Caco-2 (cell line): ENCODE measurements at regions not wholly inside any gene's neighbourhood (a gene's known extent, or its start where the extent isn't known, plus 50 kb on each side); places are given as distances from the start of the nearest gene placed in this dataset.

Source experiments
- BruUV-seq: library from RNA; stranded (reverse); fragments of 400-500 nt; replicated peaks from 2 replicates; lab custom pipeline; 2021; lab: Mats Ljungman, UMichigan
- CTCF ChIA-PET: fragments of 300-600 bp; sonication (Branson Sonifier 250); formaldehyde crosslinking; loops from one replicate; lab custom pipeline; 2022; ENCODE audit warnings: antibody characterized with exemption; lab: Charles Lee
- POLR2A ChIA-PET: fragments of 300-600 bp; sonication (Branson Sonifier 250); formaldehyde crosslinking; loops from one replicate; lab custom pipeline; 2022; ENCODE audit warnings: antibody characterized with exemption; lab: Charles Lee
- DNase-seq, 2 experiments: peaks; one replicate each; pipeline versions ENCODE4 v3.0.0 to v3.0.0-alpha.2; 2020 to 2022
- H3K27me3 ChIP-seq: replicated peaks from 2 replicates; pipeline ENCODE4 v1.6.0; 2011; ENCODE audit warnings: low read length; ENCODE audit not compliant: control insufficient read depth, insufficient read depth
- H3K36me3 ChIP-seq: 2 replicates; pipeline ENCODE4 v1.5.1; 2011; ENCODE audit warnings: low read length; ENCODE audit not compliant: control insufficient read depth, insufficient read depth
- H3K4me1 ChIP-seq: fragments of 250-450 bp; sonication (Bioruptor Pico); 2 replicates; pipeline ENCODE4 v1.5.1; 2020; ENCODE audit warnings: mild to moderate bottlenecking
- H3K4me3 ChIP-seq: 2 replicates; pipeline ENCODE4 v1.5.1; 2011; ENCODE audit warnings: low read depth, mild to moderate bottlenecking, control low read depth, low read length
- H3K9me3 ChIP-seq: fragments of 250-450 bp; sonication (Bioruptor Pico); 2 replicates; pipeline ENCODE4 v1.5.1; 2020; ENCODE audit warnings: mild to moderate bottlenecking, moderate library complexity
- H3K27ac Mint-ChIP-seq: one replicate; pipeline ENCODE4 v1.8.0; 2022; ENCODE audit warnings: mixed read lengths; ENCODE audit not compliant: unreplicated experiment
- H3K27me3 Mint-ChIP-seq: one replicate; pipeline ENCODE4 v1.8.0; 2022; ENCODE audit warnings: mixed read lengths; ENCODE audit not compliant: insufficient read depth, unreplicated experiment
- H3K36me3 Mint-ChIP-seq: one replicate; pipeline ENCODE4 v1.8.0; 2022; ENCODE audit warnings: mild to moderate bottlenecking, mixed read lengths; ENCODE audit not compliant: insufficient read depth, unreplicated experiment
- H3K4me1 Mint-ChIP-seq: one replicate; pipeline ENCODE4 v1.8.0; 2022; ENCODE audit warnings: low read depth, mixed read lengths; ENCODE audit not compliant: unreplicated experiment
- H3K4me3 Mint-ChIP-seq: one replicate; pipeline ENCODE4 v1.8.0; 2022; ENCODE audit warnings: mild to moderate bottlenecking, moderate library complexity, mixed read lengths; ENCODE audit not compliant: unreplicated experiment
- H3K9me3 Mint-ChIP-seq: one replicate; pipeline ENCODE4 v1.8.0; 2022; ENCODE audit warnings: mixed read lengths; ENCODE audit not compliant: unreplicated experiment
- CTCF ChIP-seq, 2 experiments: fragments of 200-600 bp in 1 of 2; IDR thresholded peaks; 1 replicate in 1 of 2; 2 replicates in 1 of 2; pipeline versions ENCODE4 v1.5.1 to v1.8.0; 2011 to 2022; ENCODE audit warnings: antibody characterized with exemption in 1 of 2, control low read depth in 1 of 2, inconsistent platforms in 1 of 2, low read depth in 1 of 2, low read length in 1 of 2, mild to moderate bottlenecking in 1 of 2, moderate library complexity in 1 of 2; ENCODE audit not compliant: insufficient read depth in 1 of 2, severe bottlenecking in 1 of 2, unreplicated experiment in 1 of 2
- intact Hi-C: fragments of 100-400 bp; cut with micrococcal nuclease; formaldehyde crosslinking; loops from one replicate; pipeline ENCODE4 v1.10.0; 2022; ENCODE audit not compliant: unreplicated experiment

- ChIA-PET CTCF (no interaction called here), POLR2A (no interaction called here)
- Mint-ChIP-seq H3K4me3 (no peak overlapping the region), H3K9me3 (peaks cover 18% of the 10 kb centered on the region), H3K27ac (no peak overlapping the region), H3K4me1 (no peaks in the 10 kb centered on the region), H3K36me3 (peaks cover under 1% of the 10 kb centered on the region), H3K27me3 (no peaks in the 10 kb centered on the region)
- no peak for DNase-seq
- Histone ChIP-seq H3K4me1 (no peaks in the 10 kb centered on the region), H3K9me3 (no peaks in the 10 kb centered on the region), H3K36me3 (no peaks in the 10 kb centered on the region), H3K4me3 (no peak overlapping the region), H3K27me3 (no peaks in the 10 kb centered on the region)
- no peak for TF ChIP-seq CTCF (IDR thresholded peaks at IDR 0.05; ENCODE audit: insufficient read depth in 1 of 2, low read depth in 1 of 2, low read length in 1 of 2, severe bottlenecking in 1 of 2, unreplicated experiment in 1 of 2)
- intact Hi-C loops: no loop called here
- no TSS peak for BruUV-seq
Measured at GRCh38 chr12:125978286-125978685, 913.1 kb downstream of the AACS start.

GRCh38 chr12:125981610-125982253 lies 916.5 kb downstream of the AACS start:
- no peaks in the 10 kb centered on the region for H3K36me3 ChIP-seq
- no peak overlapping the region for H3K4me3 Mint-ChIP-seq
- peaks cover 18% of the 10 kb centered on the region for H3K9me3 Mint-ChIP-seq
- POLR2A ChIA-PET: interaction anchor here (0.6 kb wide), 1 partner anchor 25 kb away, joined by 4 read pairs; no protein-coding TSS in a partner anchor
- no peaks in the 10 kb centered on the region for H3K27me3 ChIP-seq
- no peak for DNase-seq
- H3K36me3 Mint-ChIP-seq: peaks cover 5% of the 10 kb centered on the region
- H3K27ac Mint-ChIP-seq: no peak overlapping the region
- no peaks in the 10 kb centered on the region for H3K27me3 Mint-ChIP-seq
- intact Hi-C loops: no loop called here
- no peaks in the 10 kb centered on the region for H3K4me1 ChIP-seq
- CTCF ChIA-PET: no interaction called here
- H3K4me3 ChIP-seq: no peak overlapping the region
- H3K9me3 ChIP-seq: no peaks in the 10 kb centered on the region
- BruUV-seq: no TSS peak
- TF ChIP-seq CTCF (IDR thresholded peaks at IDR 0.05; ENCODE audit: insufficient read depth in 1 of 2, low read depth in 1 of 2, low read length in 1 of 2, severe bottlenecking in 1 of 2, unreplicated experiment in 1 of 2): no peak
- H3K4me1 Mint-ChIP-seq: no peaks in the 10 kb centered on the region

- peak; percentile 65 to 89 for DNase-seq
- Histone ChIP-seq H3K4me1 (no peaks in the 10 kb centered on the region), H3K4me3 (peak overlapping the region; percentile 32), H3K27me3 (no peaks in the 10 kb centered on the region), H3K9me3 (no peaks in the 10 kb centered on the region), H3K36me3 (no peaks in the 10 kb centered on the region)
- POLR2A ChIA-PET: no interaction called here
- Mint-ChIP-seq H3K4me3 (peak overlapping the region; percentile 66), H3K9me3 (peaks cover 18% of the 10 kb centered on the region), H3K27ac (no peak overlapping the region), H3K36me3 (peaks cover 5% of the 10 kb centered on the region), H3K27me3 (no peaks in the 10 kb centered on the region), H3K4me1 (no peaks in the 10 kb centered on the region)
- no TSS peak for BruUV-seq
- CTCF ChIA-PET: no interaction called here
- no peak for TF ChIP-seq CTCF (IDR thresholded peaks at IDR 0.05; ENCODE audit: insufficient read depth in 1 of 2, low read depth in 1 of 2, low read length in 1 of 2, severe bottlenecking in 1 of 2, unreplicated experiment in 1 of 2)
- intact Hi-C loops: no loop called here
Measured at GRCh38 chr12:125983094-125983783, 918.0 kb downstream of the AACS start.
